Mesodermal cell (in vitro differentiated cells): ENCODE measurements at regions not wholly inside any gene's neighbourhood (a gene's known extent, or its start where the extent isn't known, plus 50 kb on each side); places are given as distances from the start of the nearest gene placed in this dataset.

Experiments used
- H3K27ac ChIP-seq: 2 replicates; pipeline ENCODE4 v1.7.0; 2013; ENCODE audit warnings: mild to moderate bottlenecking, low read depth, low read length, moderate library complexity; ENCODE audit not compliant: severe bottlenecking
- H3K36me3 ChIP-seq: 2 replicates; pipeline ENCODE4 v1.7.1; 2013; ENCODE audit warnings: mild to moderate bottlenecking, low read length, moderate library complexity; ENCODE audit not compliant: control insufficient read depth, insufficient read depth
- H3K4me1 ChIP-seq: one replicate; pipeline ENCODE4 v1.7.1; 2013; ENCODE audit warnings: mild to moderate bottlenecking, low read length; ENCODE audit not compliant: insufficient read depth, control insufficient read depth, poor library complexity, severe bottlenecking
- H3K4me3 ChIP-seq: 2 replicates; pipeline ENCODE4 v1.7.0; 2013; ENCODE audit warnings: low read length, control low read depth, mild to moderate bottlenecking; ENCODE audit not compliant: insufficient read depth, poor library complexity, severe bottlenecking; ENCODE audit errors: extremely low read depth
- H3K9me3 ChIP-seq: 2 replicates; pipeline ENCODE4 v1.7.1; 2013; ENCODE audit warnings: mild to moderate bottlenecking, low read length, moderate library complexity; ENCODE audit not compliant: control insufficient read depth
- WGBS, 2 experiments: methylation state at CpG; one replicate each; pipeline ENCODE4 v1.1.5; 2013; ENCODE audit warnings: missing lambda C conversion rate in 2 of 2; ENCODE audit not compliant: insufficient coverage in 2 of 2; 5-methylcytosine and 5-hydroxymethylcytosine counted together

GRCh38 chr4:38230121-38230801 is 270.1 kb downstream of the PTTG2 start:
- WGBS, 2 experiments, result 93 to 99% methylated on average over 9 to 10 of the region's 10 CpGs
- Histone ChIP-seq H3K4me1 (no peaks in the 10 kb centered on the region), H3K27ac (no peak overlapping the region), H3K36me3 (no peaks in the 10 kb centered on the region), H3K4me3 (no peak overlapping the region), H3K9me3 (peaks cover 3% of the 10 kb centered on the region)

GRCh38 chr4:38230821-38231563 is 270.8 kb downstream of the PTTG2 start:
- 85 to 93% methylated on average over 6 to 7 of the region's 7 CpGs for WGBS, 2 experiments
- Histone ChIP-seq H3K4me3 (no peak overlapping the region), H3K9me3 (peaks cover 3% of the 10 kb centered on the region), H3K27ac (no peak overlapping the region), H3K36me3 (no peaks in the 10 kb centered on the region), H3K4me1 (no peaks in the 10 kb centered on the region)

GRCh38 chr4:38231626-38232025 is 271.4 kb downstream of the PTTG2 start:
- 81 to 90% methylated on average over 3 to 4 of the region's 4 CpGs for WGBS, 2 experiments
- Histone ChIP-seq H3K27ac (no peak overlapping the region), H3K4me3 (no peak overlapping the region), H3K36me3 (no peaks in the 10 kb centered on the region), H3K4me1 (no peaks in the 10 kb centered on the region), H3K9me3 (peaks cover 3% of the 10 kb centered on the region)

- no peak overlapping the region for H3K4me3 ChIP-seq
- no peaks in the 10 kb centered on the region for H3K4me1 ChIP-seq
- H3K36me3 ChIP-seq, result no peaks in the 10 kb centered on the region
- no peak overlapping the region for H3K27ac ChIP-seq
- H3K9me3 ChIP-seq, result peaks cover 3% of the 10 kb centered on the region
Observed at GRCh38 chr4:38232741-38233140, 272.5 kb downstream of the PTTG2 start.

GRCh38 chr4:38233727-38234480 is 273.7 kb downstream of the PTTG2 start:
- WGBS, 2 experiments, result no CpG with 5 or more reads among the region's 6 CpGs
- H3K36me3 ChIP-seq, result no peaks in the 10 kb centered on the region
- H3K4me1 ChIP-seq, result no peaks in the 10 kb centered on the region

GRCh38 chr4:38235354-38235753 is 275.2 kb downstream of the PTTG2 start:
- Histone ChIP-seq H3K27ac (no peak overlapping the region), H3K9me3 (peaks cover 3% of the 10 kb centered on the region), H3K36me3 (no peaks in the 10 kb centered on the region), H3K4me1 (no peaks in the 10 kb centered on the region), H3K4me3 (no peak overlapping the region)
- WGBS, 2 experiments, result no CpG with 5 or more reads among the region's 3 CpGs

More at GRCh38 chr4:38233727-38234480, 273.7 kb downstream of the PTTG2 start:
- peaks cover 3% of the 10 kb centered on the region for H3K9me3 ChIP-seq
- H3K27ac ChIP-seq, result no peak overlapping the region
- H3K4me3 ChIP-seq, result no peak overlapping the region

GRCh38 chr4:38236003-38236402 is 275.8 kb downstream of the PTTG2 start:
- WGBS, 2 experiments, result 87 to 91% methylated on average over 7 of the region's 8 CpGs
- H3K4me3 ChIP-seq, result no peak overlapping the region
- peaks cover 3% of the 10 kb centered on the region for H3K9me3 ChIP-seq
- no peak overlapping the region for H3K27ac ChIP-seq
- H3K4me1 ChIP-seq, result no peaks in the 10 kb centered on the region
- H3K36me3 ChIP-seq, result no peaks in the 10 kb centered on the region

- H3K4me1 ChIP-seq, result no peaks in the 10 kb centered on the region
- WGBS, 2 experiments, result 80 to 92% methylated on average over 1 of the region's 3 CpGs
- H3K4me3 ChIP-seq, result no peak overlapping the region
- H3K36me3 ChIP-seq, result no peaks in the 10 kb centered on the region
- H3K27ac ChIP-seq, result no peak overlapping the region
- peaks cover 3% of the 10 kb centered on the region for H3K9me3 ChIP-seq
Observed at GRCh38 chr4:38236503-38236902, 276.3 kb downstream of the PTTG2 start.

GRCh38 chr4:38237139-38237538 is 276.9 kb downstream of the PTTG2 start:
- Histone ChIP-seq H3K4me3 (no peak overlapping the region), H3K27ac (no peak overlapping the region), H3K4me1 (no peaks in the 10 kb centered on the region), H3K36me3 (no peaks in the 10 kb centered on the region), H3K9me3 (peaks cover 3% of the 10 kb centered on the region)
- 95 to 100% methylated on average over 2 of the region's 3 CpGs for WGBS, 2 experiments

- Histone ChIP-seq H3K36me3 (no peaks in the 10 kb centered on the region), H3K9me3 (no peaks in the 10 kb centered on the region), H3K4me1 (peaks cover 11% of the 10 kb centered on the region), H3K27ac (no peak overlapping the region), H3K4me3 (no peak overlapping the region)
- whole genome bisulfite sequencing, 2 experiments, result 60 to 100% methylated on average over 1 to 2 of the region's 2 CpGs
Observed at GRCh38 chr4:38241541-38241940, 281.3 kb downstream of the PTTG2 start.
